ENCODE measurements at regions not wholly inside any gene's neighbourhood (a gene's known extent, or its start where the extent isn't known, plus 50 kb on each side); places are given as distances from the start of the nearest gene placed in this dataset.

DNA sequence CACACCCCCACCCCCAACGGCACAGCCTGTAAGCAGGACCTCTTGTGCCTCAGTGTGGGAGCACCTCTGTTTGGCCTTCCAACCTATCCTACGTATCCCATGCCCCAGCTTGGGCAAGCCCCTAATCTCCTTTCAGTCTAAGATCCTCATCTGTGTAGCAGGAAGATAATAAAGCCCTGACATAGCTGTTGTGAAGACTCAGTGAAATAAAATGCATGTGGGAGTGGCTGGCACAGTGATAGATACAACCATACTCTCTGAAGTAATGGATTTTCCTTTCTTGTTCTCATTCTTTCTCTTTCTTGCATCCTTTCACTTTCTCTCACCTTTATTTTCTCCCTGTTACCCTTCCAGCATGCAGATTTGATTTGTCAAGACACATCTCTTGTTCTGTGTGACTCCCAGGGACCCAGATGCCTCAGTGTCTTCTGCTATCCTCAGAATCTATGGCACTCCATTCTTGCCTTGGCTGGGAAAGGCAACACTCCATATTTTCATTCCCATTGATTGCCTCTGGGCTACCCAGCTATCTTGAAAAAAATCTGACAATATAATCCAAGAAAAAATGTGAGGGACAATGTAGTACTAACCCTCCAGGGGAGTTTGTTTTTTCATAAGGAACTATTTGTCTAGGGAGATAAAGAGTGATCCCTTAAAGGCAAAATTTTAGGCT, 207.2 kb upstream of the SETBP1 start:
- TF ChIP-seq POLR2AphosphoS5 (IDR thresholded peaks at IDR 0.05; ENCODE audit: low read depth, low read length), result no peak
- TF ChIP-seq POLR2A (IDR thresholded peaks at IDR 0.05; ENCODE audit: low read depth, low read length), result no peak
- no peak for TF ChIP-seq TAF1 (IDR thresholded peaks at IDR 0.05; ENCODE audit: borderline replicate concordance, low read depth, low read length)
